Motor neuron (in vitro differentiated cells): ENCODE measurements at regions not wholly inside any gene's neighbourhood (a gene's known extent, or its start where the extent isn't known, plus 50 kb on each side); places are given as distances from the start of the nearest gene placed in this dataset.
A peak's percentile ranks its signal among the peaks of the same experiment; 100 is the strongest.

Experiments used
- ATAC-seq, 8 experiments: fragments of 200-7000 bp; cut with Tn5 transposase; replicated peaks in 6 of 8; 2 replicates each; pipeline ENCODE4 v1.8.0; 2021; ENCODE audit warnings: mild to moderate bottlenecking in 8 of 8, moderate library complexity in 8 of 8
- H3K27ac ChIP-seq, 2 donors: fragments of 250-450 bp; sonication (Bioruptor Pico); 2 replicates each; pipeline ENCODE4 v1.9.0; 2021; ENCODE audit warnings: antibody characterized with exemption in 2 of 2, mild to moderate bottlenecking in 2 of 2, moderate library complexity in 1 of 2
- H3K4me1 ChIP-seq, 2 donors: fragments of 250-450 bp; sonication (Bioruptor Pico); replicated peaks in 1 of 2; 2 replicates each; pipeline ENCODE4 v1.6.1; 2021; ENCODE audit warnings: antibody characterized with exemption in 2 of 2, mild to moderate bottlenecking in 2 of 2, moderate library complexity in 1 of 2
- H3K4me3 ChIP-seq, 5 donors: fragments of 250-450 bp; sonication (Bioruptor Pico); 2 replicates each; pipeline ENCODE4 v1.9.0; 2021; ENCODE audit warnings: antibody characterized with exemption in 5 of 5, mild to moderate bottlenecking in 5 of 5, moderate library complexity in 4 of 5
- WGBS, 10 experiments: fragments of 450-650 bp; shearing (Covaris generic); methylation state at CpG; one replicate each; pipeline ENCODE4 v1.0.0; 2022; 5-methylcytosine and 5-hydroxymethylcytosine counted together
- in situ Hi-C, 9 experiments: fragments of 400-800 bp; cut with MboI; loops; one replicate each; pipeline ENCODE4 v1.15.0; 2021; ENCODE audit warnings: low sequenced_read_pairs in 9 of 9, low pct_unique_long_range_greater_than_20kb in 2 of 9; ENCODE audit not compliant: unreplicated experiment in 9 of 9

DNA sequence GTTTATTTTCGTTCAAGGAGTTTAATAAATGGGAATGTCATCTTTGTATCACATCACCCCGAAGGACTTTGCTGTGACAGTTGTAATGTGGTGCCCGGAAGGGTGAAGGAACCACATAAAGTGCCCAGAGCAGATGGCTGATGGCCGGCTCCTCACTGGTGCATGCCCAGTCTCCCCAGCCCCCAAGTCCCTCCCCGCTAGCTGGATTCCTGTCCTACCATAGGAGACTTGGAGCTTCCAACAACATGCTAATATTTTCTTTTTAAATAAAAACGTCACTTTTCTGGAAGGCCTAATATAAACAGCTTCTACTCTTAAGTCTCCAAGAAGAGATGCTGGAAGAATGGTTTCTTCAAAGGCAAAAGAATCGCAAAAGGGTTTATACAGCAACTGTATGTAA is 273.9 kb upstream of the LRTM1 start:
- Histone ChIP-seq H3K4me3 (no peak overlapping the region), H3K4me1 (peaks cover 15 to 18% of the 10 kb centered on the region in 2 donors), H3K27ac (no peak overlapping the region)
- no peak for ATAC-seq
- 53 to 100% (median 85%) methylated on average over 1 to 7 of the region's 7 CpGs for WGBS, 10 experiments
- in situ Hi-C loops: no loop called here

GRCh38 chr3:55200906-55201305 is 273.0 kb upstream of the LRTM1 start:
- Histone ChIP-seq H3K4me1 (peaks cover 14 to 15% of the 10 kb centered on the region in 2 donors), H3K4me3 (no peak overlapping the region), H3K27ac (no peak overlapping the region)
- ATAC-seq: no peak
- WGBS, 10 experiments: 0 to 100% (median 75%) methylated on average over 1 to 2 of the region's 2 CpGs; no CpG with 5 or more reads in 5 of the 10 experiments
- in situ Hi-C loops: no loop called here

DNA sequence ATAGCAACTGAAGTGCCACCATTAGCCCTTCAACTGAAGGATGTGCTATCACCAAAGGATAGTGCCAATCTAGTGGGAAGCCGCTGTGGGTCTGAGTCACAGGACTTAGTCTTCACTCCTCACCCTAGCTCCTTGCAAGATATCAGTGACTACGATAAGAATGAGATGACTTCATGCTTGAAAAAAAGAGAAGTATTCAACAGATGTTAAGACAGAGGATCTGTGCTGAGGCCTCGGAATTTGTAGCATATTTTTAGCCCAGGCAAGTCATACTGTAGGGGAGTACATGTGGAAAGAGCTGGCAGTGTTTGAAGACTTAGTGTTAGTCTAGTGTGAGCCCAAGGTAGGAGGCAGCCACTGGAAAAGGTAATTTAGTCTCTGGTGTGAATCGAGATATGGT is 270.7 kb upstream of the LRTM1 start:
- Histone ChIP-seq H3K4me1 (peaks cover 4 to 9% of the 10 kb centered on the region in 2 donors), H3K27ac (no peak overlapping the region), H3K4me3 (no peak overlapping the region)
- in situ Hi-C loops: loop anchor here in 1 of 9 experiments (25.0 kb wide), 1 partner anchor 336 kb away; no protein-coding TSS in a partner anchor
- 22 to 100% (median 87%) methylated on average over 1 to 4 of the region's 4 CpGs; no CpG with 5 or more reads in 3 of the 10 experiments for WGBS, 10 experiments
- peak in 2 of 8 experiments; percentile 31 to 36 for ATAC-seq

DNA sequence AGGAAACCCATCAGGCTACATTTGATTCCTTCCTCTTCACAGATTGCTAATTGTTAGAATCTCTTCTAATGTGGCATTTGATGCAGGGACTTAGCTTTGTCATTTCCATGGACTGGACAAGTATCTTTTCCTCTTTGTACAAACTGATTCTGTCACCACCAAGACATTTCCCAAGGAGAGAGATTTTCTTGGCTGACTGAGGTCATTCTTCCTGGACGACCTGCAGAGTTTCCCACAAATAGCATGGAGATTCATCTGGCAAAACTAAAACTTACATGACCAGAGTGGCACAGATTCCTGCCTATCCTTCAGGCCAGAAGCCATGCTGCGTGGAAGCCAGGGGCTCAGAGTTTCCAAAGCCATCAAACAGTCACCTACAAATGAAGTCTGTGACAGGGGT is 269.2 kb upstream of the LRTM1 start:
- WGBS, 10 experiments: 17 to 100% (median 77%) methylated on average over 1 to 2 of the region's 2 CpGs; no CpG with 5 or more reads in 2 of the 10 experiments
- Histone ChIP-seq H3K4me1 (no peaks in the 10 kb centered on the region), H3K27ac (no peak overlapping the region), H3K4me3 (no peak overlapping the region)
- in situ Hi-C loops: loop anchor here in 1 of 9 experiments (25.0 kb wide), 1 partner anchor 335 kb away; no protein-coding TSS in a partner anchor
- no peak for ATAC-seq

DNA sequence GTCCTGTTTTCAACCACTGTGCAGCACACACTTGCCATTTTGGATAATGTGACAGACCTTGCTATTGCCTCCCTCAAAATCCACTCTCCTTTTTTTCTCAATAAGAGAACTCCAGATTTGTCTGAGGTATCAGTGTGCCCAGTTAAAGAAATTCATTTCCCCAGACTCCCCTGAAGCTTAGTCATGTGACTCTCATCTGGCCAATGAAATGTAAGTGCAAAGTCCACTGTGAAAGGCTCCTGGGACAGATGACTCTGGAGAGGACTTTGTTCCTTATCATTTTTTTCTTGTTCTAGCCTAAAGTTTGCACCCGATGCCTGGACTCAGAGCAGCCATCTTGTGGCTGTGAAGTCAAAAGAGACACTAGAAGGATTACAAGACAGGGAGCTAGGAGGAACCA is 268.6 kb upstream of the LRTM1 start:
- 100% methylated on average over 1 of the region's 1 CpG; no CpG with 5 or more reads in 8 of the 10 experiments for WGBS, 10 experiments
- no peak for ATAC-seq
- no peak overlapping the region for H3K4me3 ChIP-seq
- H3K27ac ChIP-seq: no peak overlapping the region
- H3K4me1 ChIP-seq: no peaks in the 10 kb centered on the region
- in situ Hi-C loops: loop anchor here in 1 of 9 experiments (25.0 kb wide), 1 partner anchor 334 kb away; no protein-coding TSS in a partner anchor

GRCh38 chr3:55194376-55194775 is 266.5 kb upstream of the LRTM1 start:
- 52 to 100% (median 94%) methylated on average over 1 to 3 of the region's 3 CpGs for WGBS, 10 experiments
- Histone ChIP-seq H3K4me3 (no peak overlapping the region), H3K4me1 (peaks cover 2 to 3% of the 10 kb centered on the region in 2 donors), H3K27ac (no peak overlapping the region)
- in situ Hi-C loops: loop anchor here in 1 of 9 experiments (25.0 kb wide), 1 partner anchor 332 kb away; no protein-coding TSS in a partner anchor
- no peak for ATAC-seq

GRCh38 chr3:55191911-55192775 is 264.3 kb upstream of the LRTM1 start:
- in situ Hi-C loops: loop anchor here in 1 of 9 experiments (25.0 kb wide), 1 partner anchor 330 kb away; no protein-coding TSS in a partner anchor
- H3K4me3 ChIP-seq: no peak overlapping the region
- 20 to 100% (median 74%) methylated on average over 1 to 3 of the region's 4 CpGs; no CpG with 5 or more reads in 5 of the 10 experiments for WGBS, 10 experiments
- peak in 2 of 8 experiments; percentile 20 to 45 for ATAC-seq
- no peak overlapping the region for H3K27ac ChIP-seq
- H3K4me1 ChIP-seq: peaks cover 2 to 3% of the 10 kb centered on the region in 2 donors

DNA sequence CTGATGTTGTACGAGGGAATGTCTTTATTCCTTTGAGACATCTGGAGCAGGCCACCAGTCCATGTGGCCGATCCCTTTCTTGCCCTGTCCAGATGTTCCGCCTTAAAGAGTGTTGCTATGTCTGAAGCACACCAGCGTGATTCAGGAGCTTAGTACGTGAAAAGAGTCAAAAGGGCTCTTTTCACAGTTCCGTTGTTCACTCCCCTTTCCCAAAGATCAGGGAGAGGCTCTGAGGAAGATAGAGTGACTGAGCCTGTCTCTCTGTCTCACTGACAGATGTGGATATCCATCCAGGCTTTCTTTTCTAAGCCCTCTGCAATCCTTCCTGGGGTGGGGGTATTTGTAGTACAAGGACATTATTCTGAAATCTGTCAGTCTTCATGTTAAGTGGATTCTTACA is 262.5 kb upstream of the LRTM1 start:
- ATAC-seq: peak in 3 of 8 experiments; percentile 24 to 87 (median 80)
- in situ Hi-C loops: loop anchor here in 1 of 9 experiments (25.0 kb wide), 1 partner anchor 328 kb away; no protein-coding TSS in a partner anchor
- Histone ChIP-seq H3K27ac (no peak overlapping the region), H3K4me3 (no peak overlapping the region), H3K4me1 (peaks cover 2 to 3% of the 10 kb centered on the region in 2 donors)
- 16 to 67% (median 42%) methylated on average over 1 to 6 of the region's 6 CpGs; no CpG with 5 or more reads in 2 of the 10 experiments for WGBS, 10 experiments

DNA sequence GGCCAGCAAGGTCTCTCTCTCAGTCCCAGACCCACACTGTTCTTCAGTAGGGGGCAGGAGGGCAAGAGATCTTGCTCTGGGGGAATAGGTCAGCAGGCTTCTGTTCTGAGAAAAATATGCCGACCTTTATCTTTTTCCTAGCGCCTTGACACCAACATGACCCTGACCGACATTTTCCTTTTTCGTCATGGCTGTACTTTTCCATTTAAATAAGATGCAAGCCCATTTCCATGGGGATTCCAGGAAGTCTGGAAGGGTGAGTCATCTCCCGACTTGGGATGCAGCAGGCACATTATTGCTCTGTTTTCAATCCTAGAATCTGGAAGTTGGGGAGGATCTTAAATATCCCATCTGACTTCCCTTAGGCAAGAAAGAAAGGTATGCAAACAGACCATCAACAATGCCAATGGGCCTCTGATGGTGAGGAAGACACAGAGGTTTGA is 261.5 kb upstream of the LRTM1 start:
- Histone ChIP-seq H3K4me3 (no peak overlapping the region), H3K4me1 (peaks cover 2 to 3% of the 10 kb centered on the region in 2 donors), H3K27ac (no peak overlapping the region)
- in situ Hi-C loops: loop anchor here in 1 of 9 experiments (25.0 kb wide), 1 partner anchor 327 kb away; no protein-coding TSS in a partner anchor
- 7 to 73% (median 29%) methylated on average over 1 to 3 of the region's 5 CpGs; no CpG with 5 or more reads in 3 of the 10 experiments for WGBS, 10 experiments
- peak in 3 of 8 experiments; percentile 19 to 65 (median 23) for ATAC-seq

DNA sequence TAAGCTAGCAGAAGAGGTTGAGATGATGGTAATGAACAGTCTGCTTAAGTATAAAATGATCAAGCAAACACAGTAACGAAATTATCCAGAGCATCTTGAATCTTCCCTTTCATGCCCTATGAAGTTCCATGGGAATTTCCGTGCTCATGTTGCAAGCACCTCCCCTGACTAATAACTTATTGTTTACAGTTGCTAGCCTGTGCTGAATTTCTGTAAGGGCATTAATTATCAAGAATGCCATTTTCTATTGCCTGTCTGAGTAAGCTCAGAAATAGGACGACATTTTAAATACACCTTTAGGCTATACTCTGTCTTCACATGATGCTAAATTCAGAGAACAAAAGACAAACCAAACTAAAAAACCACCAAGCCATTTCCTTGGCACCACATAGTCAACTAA is 257.5 kb upstream of the LRTM1 start:
- Histone ChIP-seq H3K27ac (no peak overlapping the region), H3K4me3 (no peak overlapping the region), H3K4me1 (peaks cover under 1 to 2% of the 10 kb centered on the region in 2 donors)
- WGBS, 10 experiments: 0 to 100% (median 87%) methylated on average over 1 to 3 of the region's 3 CpGs; no CpG with 5 or more reads in 1 of the 10 experiments
- in situ Hi-C loops: loop anchor here in 1 of 9 experiments (25.0 kb wide), 1 partner anchor 323 kb away; no protein-coding TSS in a partner anchor
- ATAC-seq: peak in 1 of 8 experiments; percentile 33

GRCh38 chr3:55183201-55183600 is 255.3 kb upstream of the LRTM1 start:
- peak in 1 of 8 experiments; percentile 73 for ATAC-seq
- in situ Hi-C loops: loop anchor here in 1 of 9 experiments (25.0 kb wide), 1 partner anchor 321 kb away; no protein-coding TSS in a partner anchor
- Histone ChIP-seq H3K4me3 (no peak overlapping the region), H3K27ac (no peak overlapping the region), H3K4me1 (no peaks in the 10 kb centered on the region)

GRCh38 chr3:55180936-55181535 is 253.2 kb upstream of the LRTM1 start:
- ATAC-seq: no peak
- H3K4me1 ChIP-seq: no peaks in the 10 kb centered on the region
- no peak overlapping the region for H3K27ac ChIP-seq
- no peak overlapping the region for H3K4me3 ChIP-seq
- in situ Hi-C loops: loop anchor here in 1 of 9 experiments (25.0 kb wide), 1 partner anchor 319 kb away; no protein-coding TSS in a partner anchor
- WGBS, 10 experiments: 4 to 61% (median 33%) methylated on average over 2 to 6 of the region's 6 CpGs; no CpG with 5 or more reads in 1 of the 10 experiments
